Psoas muscle (tissue), 7 donors: ENCODE measurements at regions not wholly inside any gene's neighbourhood (a gene's known extent, or its start where the extent isn't known, plus 50 kb on each side); places are given as distances from the start of the nearest gene placed in this dataset.

Experiments
- ATAC-seq, 4 donors: fragments of 200-7000 bp; cut with Tn5 transposase; one replicate each; pipeline ENCODE4 v1.9.1; 2020; ENCODE audit warnings: moderate library complexity in 3 of 4, mild to moderate bottlenecking in 2 of 4
- DNase-seq, 2 donors: peaks; one replicate each; pipeline ENCODE4 v3.0.0-alpha.2; 2020
- H3K27ac ChIP-seq: fragments of 200-600 bp; one replicate; pipeline ENCODE4 v1.8.0; 2022
- H3K27me3 ChIP-seq, 3 donors: fragments of 200-600 bp in 1 of 3; one replicate each; pipeline versions ENCODE4 v1.6.1 to v1.8.0; 2013 to 2022; ENCODE audit warnings: low read length in 2 of 3, mild to moderate bottlenecking in 2 of 3, moderate library complexity in 1 of 3; ENCODE audit not compliant: insufficient read depth in 3 of 3
- H3K36me3 ChIP-seq, 2 donors: fragments of 200-600 bp in 1 of 2; one replicate each; pipeline versions ENCODE4 v1.6.1 to v1.8.0; 2013 to 2022; ENCODE audit warnings: low read depth in 1 of 2, mild to moderate bottlenecking in 1 of 2, moderate library complexity in 1 of 2; ENCODE audit not compliant: insufficient read depth in 1 of 2
- H3K4me1 ChIP-seq: fragments of 200-600 bp; one replicate; pipeline ENCODE4 v1.8.0; 2022
- H3K4me3 ChIP-seq: fragments of 200-600 bp; one replicate; pipeline ENCODE4 v1.8.0; 2022; ENCODE audit warnings: mild to moderate bottlenecking
- H3K9me3 ChIP-seq: fragments of 200-600 bp; one replicate; pipeline ENCODE4 v1.8.0; 2022
- CTCF ChIP-seq: fragments of 200-600 bp; IDR thresholded peaks from one replicate; pipeline ENCODE4 v1.8.0; 2022; ENCODE audit warnings: antibody characterized with exemption
- WGBS, 3 donors: extraction: QIAGEN DNeasy Blood & Tissue Kit; methylation state at CpG; one replicate each; pipeline versions ENCODE4 v1.1.6 to v1.1.7; 2013; 5-methylcytosine and 5-hydroxymethylcytosine counted together
- intact Hi-C, 2 donors: fragments of 100-400 bp; cut with DNase I; formaldehyde crosslinking; loops; one replicate each; pipeline versions ENCODE4 v1.11.0 to v1.14.2; 2022
- donor health status: healthy with polysubstance abuse.
- donor health status: DM: no; HTN: no; CAD: no; lungs with moderate emphysema.
- donor health status: Bipolar disorder and iron deficiency.
- donor health status: healthy.
- donor health status: DM: yes; HTN: yes; CAD: no.
- donor health status: DM: no; HTN: no; CAD: no.
- donor health status: DM: yes; HTN: yes; CAD: no.

GRCh38 chr4:171759274-171759673 lies 53.9 kb upstream of the GALNTL6 start:
- Histone ChIP-seq H3K27me3 (no peaks in the 10 kb centered on the region), H3K27ac (no peak overlapping the region), H3K9me3 (no peaks in the 10 kb centered on the region), H3K4me1 (no peaks in the 10 kb centered on the region), H3K4me3 (no peak overlapping the region), H3K36me3 (no peaks in the 10 kb centered on the region)
- 84 to 93% (median 85%) methylated on average over 4 to 5 of the region's 5 CpGs for WGBS, 3 donors
- TF ChIP-seq CTCF: no peak
- intact Hi-C loops: no loop called here
- ATAC-seq (no peak), DNase-seq (no peak)

- no peak for DNase-seq
- Histone ChIP-seq H3K4me1 (no peaks in the 10 kb centered on the region), H3K27ac (no peak overlapping the region), H3K27me3 (no peaks in the 10 kb centered on the region), H3K4me3 (no peak overlapping the region), H3K9me3 (no peaks in the 10 kb centered on the region), H3K36me3 (no peaks in the 10 kb centered on the region)
- no peak for TF ChIP-seq CTCF
- ATAC-seq: no peak
- WGBS, 3 donors: 69 to 74% (median 71%) methylated on average over 2 of the region's 2 CpGs
- intact Hi-C loops: no loop called here
Measured at GRCh38 chr4:171751538-171751937, 61.7 kb upstream of the GALNTL6 start.

- H3K27me3 ChIP-seq: no peaks in the 10 kb centered on the region
- H3K36me3 ChIP-seq: no peaks in the 10 kb centered on the region
- no peaks in the 10 kb centered on the region for H3K9me3 ChIP-seq
- H3K4me3 ChIP-seq: no peak overlapping the region
- intact Hi-C loops: no loop called here
- H3K27ac ChIP-seq: no peak overlapping the region
- no peak for TF ChIP-seq CTCF
- no peaks in the 10 kb centered on the region for H3K4me1 ChIP-seq
- ATAC-seq (no peak), DNase-seq (no peak)
Measured at GRCh38 chr4:171746418-171746817, 66.8 kb upstream of the GALNTL6 start.

- no peak overlapping the region for H3K27ac ChIP-seq
- H3K27me3 ChIP-seq: no peaks in the 10 kb centered on the region
- 75 to 81% (median 81%) methylated on average over 5 of the region's 5 CpGs for WGBS, 3 donors
- DNase-seq: no peak
- H3K4me1 ChIP-seq: no peaks in the 10 kb centered on the region
- TF ChIP-seq CTCF: no peak
- intact Hi-C loops: no loop called here
- H3K36me3 ChIP-seq: no peaks in the 10 kb centered on the region
- no peak for ATAC-seq
- H3K4me3 ChIP-seq: no peak overlapping the region
- no peaks in the 10 kb centered on the region for H3K9me3 ChIP-seq
Measured at GRCh38 chr4:171742436-171742835, 70.8 kb upstream of the GALNTL6 start.

- no peak overlapping the region for H3K4me3 ChIP-seq
- H3K36me3 ChIP-seq: no peaks in the 10 kb centered on the region
- TF ChIP-seq CTCF: no peak
- DNase-seq (no peak), ATAC-seq (no peak)
- H3K27ac ChIP-seq: no peak overlapping the region
- peaks cover 4% of the 10 kb centered on the region for H3K9me3 ChIP-seq
- no peaks in the 10 kb centered on the region for H3K4me1 ChIP-seq
- intact Hi-C loops: no loop called here
- no peaks in the 10 kb centered on the region for H3K27me3 ChIP-seq
- 72 to 79% (median 77%) methylated on average over 1 of the region's 1 CpG for WGBS, 3 donors
Measured at GRCh38 chr4:171727185-171727584, 86.0 kb upstream of the GALNTL6 start.
